Embryonic facial prominence (tissue), 1 donor: ENCODE measurements at regions not wholly inside any gene's neighbourhood (a gene's known extent, or its start where the extent isn't known, plus 50 kb on each side); places are given as distances from the start of the nearest gene placed in this dataset.
"Not testable (repeated sequence)": the region's sequence is repeated elsewhere in the genome, so short reads cannot be mapped to it uniquely, and the experiment has no call there.

Experiments used
- DNase-seq: peaks from one replicate; pipeline ENCODE4 v3.0.0-alpha.2; 2016; ENCODE audit errors: extremely low spot score

DNA sequence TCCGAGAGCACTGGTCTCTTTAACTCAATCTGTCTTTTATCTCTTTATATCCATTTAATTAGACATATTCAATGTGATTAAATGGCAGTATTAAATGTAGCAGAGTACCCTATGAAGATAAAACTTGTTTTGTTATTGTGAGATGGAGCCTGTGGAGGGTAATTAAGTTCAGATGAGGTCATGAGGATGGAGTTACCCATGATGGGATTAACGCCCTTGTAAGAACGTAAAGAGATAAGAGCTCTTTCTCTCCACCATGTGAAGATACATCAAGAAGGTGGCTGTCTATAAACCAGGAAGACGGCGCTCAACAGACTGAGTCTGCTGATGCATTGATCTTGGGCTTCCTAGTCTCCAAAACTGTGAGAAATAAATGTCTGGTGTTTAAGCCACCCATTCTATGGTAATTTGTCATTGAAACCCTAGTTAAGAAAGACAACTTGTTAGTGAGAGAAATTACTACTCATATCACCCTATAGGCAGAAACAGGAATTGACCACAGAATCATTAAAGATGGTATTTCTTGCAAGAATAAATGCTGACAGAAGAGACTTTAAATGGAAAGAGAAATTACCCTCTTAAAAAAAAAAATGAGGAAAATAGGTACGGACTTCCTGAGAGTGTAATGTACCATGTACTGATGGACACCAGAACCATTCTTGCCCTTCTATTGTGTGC is 738.7 kb upstream of the CHAC2 start:
- DNase-seq, result no peak

DNA sequence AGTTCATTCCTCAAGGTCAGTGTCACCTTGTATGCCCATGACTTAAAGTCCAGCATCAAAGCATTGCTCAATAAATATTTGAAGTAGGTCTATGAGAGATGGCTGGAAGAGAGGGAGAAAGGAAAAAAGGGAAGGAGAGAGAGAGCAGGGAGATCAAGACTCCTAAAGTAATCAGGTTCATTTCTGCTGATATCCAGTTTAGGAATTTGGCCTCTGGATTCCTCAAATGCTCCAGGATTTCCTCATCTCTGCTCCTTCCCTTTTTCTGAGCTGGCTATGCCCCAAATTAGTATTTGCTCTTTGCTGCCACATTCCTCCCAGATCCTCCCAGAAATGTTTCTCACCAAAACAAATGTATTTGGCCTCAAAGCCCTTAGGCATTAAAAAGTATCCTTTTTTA is 739.4 kb upstream of the CHAC2 start:
- no peak for DNase-seq

GRCh38 chr2:53022248-53022647 is 745.4 kb upstream of the CHAC2 start:
- DNase-seq, result not testable (repeated sequence)

- DNase-seq, result no peak
Observed at GRCh38 chr2:53021828-53022227, 745.8 kb upstream of the CHAC2 start.

- no peak for DNase-seq
Observed at GRCh38 chr2:53021292-53021691, 746.3 kb upstream of the CHAC2 start.

- DNase-seq, result peak; percentile 36
Observed at GRCh38 chr2:53018825-53019425, 748.7 kb upstream of the CHAC2 start.

GRCh38 chr2:53006980-53007379 is 760.6 kb upstream of the CHAC2 start:
- no peak for DNase-seq

- no peak for DNase-seq
Observed at GRCh38 chr2:53004413-53004812, 763.2 kb upstream of the CHAC2 start.

DNA sequence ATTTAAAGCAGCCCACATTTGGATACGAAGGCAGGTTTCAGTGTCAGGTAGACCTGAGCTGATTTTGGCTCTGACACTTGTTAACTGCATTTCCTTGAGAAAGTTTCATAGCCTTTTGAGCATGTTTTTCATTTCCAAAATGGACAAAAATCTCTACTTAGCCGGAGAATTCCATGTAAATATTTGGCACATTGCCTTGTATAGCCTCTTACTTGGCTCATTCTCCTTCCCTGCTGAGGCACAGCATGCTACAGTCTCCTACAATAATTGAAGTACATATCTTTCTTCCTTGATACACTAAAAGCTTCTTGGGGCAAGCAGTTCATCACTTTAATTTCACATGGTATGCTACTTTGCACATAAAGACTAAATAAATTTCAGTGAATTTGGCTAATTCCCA is 772.2 kb upstream of the CHAC2 start:
- no peak for DNase-seq

DNA sequence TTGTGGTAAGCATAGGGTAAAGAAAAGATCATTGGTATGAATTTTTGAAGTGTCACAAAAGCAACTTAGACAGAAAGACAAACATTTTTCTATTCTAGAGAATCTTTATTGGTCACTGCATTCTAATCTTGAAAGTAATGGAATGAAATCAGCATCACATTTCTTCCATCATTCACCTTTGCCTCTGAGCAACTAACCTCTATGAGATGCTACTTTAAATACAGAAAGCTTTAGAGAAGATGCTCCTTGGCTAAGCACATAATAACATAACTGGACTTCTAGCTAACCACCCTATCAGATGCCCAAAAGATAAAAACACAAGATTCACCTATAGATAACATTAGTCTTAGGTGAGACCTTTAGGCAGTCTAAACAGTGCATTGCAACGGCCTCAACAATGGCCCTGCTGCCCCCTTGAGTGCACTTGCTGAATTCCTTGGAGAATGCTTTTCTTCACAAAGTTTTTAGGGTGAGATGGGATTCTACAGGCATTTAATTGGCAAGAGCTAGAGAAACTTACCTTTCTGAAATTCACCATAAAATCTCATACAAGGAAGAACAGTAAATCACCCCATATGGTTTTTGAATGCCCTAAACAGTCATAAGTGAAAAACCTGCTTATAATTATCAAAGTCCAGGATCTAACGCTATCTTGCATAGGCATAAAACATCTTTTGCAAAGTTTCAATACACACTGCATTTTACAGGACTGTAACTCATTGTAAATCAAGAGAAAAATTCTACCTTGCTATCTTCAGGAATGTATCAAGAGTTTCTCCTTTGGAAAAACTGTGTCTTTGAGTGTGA is 791.3 kb upstream of the CHAC2 start:
- no peak for DNase-seq

DNA sequence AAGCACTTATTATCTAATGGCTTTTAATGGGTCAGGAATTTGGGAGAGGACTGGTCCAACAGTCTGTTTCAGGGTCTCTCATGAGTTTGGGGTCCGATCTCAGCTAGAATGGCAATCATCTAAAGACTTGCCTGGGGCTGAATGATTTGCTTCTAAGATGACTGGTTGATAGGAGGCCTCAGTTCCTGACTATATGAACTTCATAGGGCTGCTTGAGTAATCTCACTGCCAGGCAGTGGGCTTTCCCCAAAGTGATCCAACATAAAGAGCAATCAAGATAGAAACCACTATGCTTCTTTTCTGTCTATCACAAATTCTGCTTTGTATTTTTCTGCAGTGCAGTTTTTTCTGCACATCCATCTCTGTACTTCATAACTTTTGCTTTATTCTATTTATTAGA is 793.5 kb upstream of the CHAC2 start:
- DNase-seq, result no peak

GRCh38 chr2:52970642-52971041 is 797.0 kb upstream of the CHAC2 start:
- no peak for DNase-seq

DNA sequence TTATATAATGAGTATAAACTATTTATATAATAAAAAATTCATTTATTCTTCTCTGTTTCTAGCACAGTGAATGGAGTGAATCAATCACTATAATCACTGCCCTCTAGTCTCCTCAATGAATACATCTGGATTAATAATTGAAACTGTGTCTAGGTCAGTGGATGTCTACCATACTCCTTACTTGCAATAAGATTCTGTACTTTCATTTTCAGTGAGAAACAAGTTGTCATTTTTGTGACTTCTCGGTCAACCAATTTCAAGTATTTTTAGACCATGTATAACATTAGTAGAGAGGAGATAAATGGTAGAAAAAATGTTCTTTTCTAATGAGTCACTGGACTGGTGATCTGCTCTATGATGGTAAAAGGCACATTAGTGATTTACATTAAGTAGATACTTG is 799.6 kb upstream of the CHAC2 start:
- no peak for DNase-seq

GRCh38 chr2:52964916-52965530 is 802.6 kb upstream of the CHAC2 start:
- no peak for DNase-seq

DNA sequence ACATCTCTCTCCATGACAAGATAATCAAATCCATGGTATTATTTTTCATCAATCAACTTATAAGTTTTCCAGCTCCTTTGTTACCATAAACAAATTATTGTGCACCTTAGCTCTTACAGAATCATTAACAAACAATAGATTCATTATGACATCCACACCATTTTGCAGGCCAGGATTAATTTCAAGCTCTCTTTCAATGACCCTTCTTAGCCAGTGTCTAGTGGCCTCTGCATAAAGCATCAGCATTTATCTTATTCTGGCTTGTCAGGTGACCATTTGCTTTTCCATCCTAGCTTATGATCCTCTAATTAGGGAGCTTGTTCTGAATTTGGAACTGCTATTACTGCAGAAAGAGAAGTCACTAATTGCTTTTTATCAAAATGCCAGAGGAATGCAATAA is 806.2 kb upstream of the CHAC2 start:
- no peak for DNase-seq

DNA sequence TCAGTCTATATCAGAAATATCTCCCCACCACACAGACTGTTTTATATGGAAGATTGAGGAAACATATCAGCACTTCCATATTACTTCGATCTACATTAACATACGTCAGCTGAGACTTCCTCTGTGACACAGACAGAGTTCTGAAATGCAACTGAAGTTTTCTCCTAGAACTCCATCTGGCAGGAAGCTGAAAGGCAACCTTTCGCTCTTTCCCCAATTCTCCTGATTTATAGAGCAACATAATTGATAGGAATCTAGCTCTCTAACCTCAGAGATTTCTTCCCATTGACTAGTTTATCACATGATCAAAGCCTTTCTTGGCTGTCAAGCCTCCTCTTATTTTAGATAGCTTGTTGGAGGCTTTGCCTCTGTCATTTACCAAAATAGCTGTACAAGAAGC is 806.7 kb upstream of the CHAC2 start:
- no peak for DNase-seq

DNA sequence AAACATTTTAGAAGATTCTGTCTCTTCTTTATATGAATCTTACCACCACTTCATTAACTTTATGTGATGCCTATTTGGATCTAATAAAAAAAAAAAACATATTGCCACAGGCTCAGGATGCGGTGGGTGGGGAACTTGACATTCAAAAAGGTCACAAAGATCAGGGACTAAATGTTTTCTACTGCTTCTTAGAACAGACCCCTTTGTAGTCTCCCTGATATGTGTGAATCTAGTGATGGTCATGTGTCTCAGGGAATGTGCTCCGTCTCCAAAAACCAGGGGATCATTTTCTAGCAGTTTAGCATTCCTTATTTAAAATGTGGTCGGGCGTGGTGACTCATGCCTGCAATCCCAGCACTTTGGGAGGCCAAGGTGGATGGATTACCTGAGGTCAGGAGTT is 807.8 kb upstream of the CHAC2 start:
- no peak for DNase-seq

DNA sequence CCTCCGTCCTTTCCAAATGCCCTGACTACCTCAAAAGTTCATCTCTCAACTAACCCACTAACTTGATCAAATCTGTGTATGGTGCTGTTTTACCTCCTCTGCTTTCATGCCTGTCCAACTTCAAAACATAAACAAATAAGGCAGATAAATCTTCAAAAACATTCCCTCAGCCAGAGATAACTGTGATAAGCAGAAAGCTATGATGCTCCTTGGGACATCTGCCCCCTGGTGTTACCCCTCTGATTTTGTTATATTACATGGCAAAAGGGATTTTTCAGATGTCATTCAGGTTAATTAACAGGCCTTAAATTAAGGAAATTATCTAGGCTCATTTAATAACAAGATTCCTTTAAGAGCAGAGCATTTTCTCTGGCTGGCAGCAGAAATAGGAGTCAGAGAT is 810.8 kb upstream of the CHAC2 start:
- no peak for DNase-seq

DNA sequence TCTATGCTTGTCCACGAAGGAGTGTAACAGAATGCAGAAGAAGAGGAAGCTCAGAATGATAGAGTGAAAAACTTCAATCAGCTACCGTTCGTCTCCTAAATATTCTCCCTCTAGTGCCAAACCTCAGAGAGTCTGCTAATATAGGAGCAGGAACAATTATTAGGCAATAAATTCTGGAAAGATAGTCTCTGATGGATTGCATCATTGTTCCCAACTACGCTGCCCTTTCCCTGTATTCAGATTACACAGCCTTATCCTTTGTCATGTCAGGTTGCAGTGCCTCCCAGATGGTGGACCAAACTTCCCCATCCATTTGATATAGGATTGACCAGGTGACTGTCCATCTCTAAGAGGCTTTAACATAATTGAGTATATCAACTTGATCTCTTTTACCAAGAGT is 811.5 kb upstream of the CHAC2 start:
- DNase-seq, result no peak

- DNase-seq, result no peak
Observed at GRCh38 chr2:52955079-52955478, 812.5 kb upstream of the CHAC2 start.

- DNase-seq, result no peak
Observed at GRCh38 chr2:52940101-52940500, 827.5 kb upstream of the CHAC2 start.

DNA sequence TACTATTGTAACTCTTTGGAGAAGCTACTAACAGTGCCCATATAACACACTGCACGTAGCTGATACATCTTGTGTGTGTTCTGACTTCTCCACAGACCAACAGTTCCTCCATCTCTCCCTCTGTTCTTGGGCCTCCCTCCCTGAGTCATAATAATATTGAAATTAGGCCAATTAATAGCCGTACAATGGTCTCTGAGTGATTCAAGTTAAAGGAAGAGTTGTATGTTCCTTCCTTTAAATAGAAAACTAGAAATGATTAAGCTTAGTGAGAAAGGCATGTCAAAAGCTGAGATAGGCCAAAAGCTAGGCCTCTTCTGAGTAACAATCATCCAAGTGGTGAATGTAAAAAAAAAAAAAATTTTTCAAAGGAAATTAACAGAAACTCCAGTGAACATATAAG is 828.4 kb upstream of the CHAC2 start:
- DNase-seq, result no peak

DNA sequence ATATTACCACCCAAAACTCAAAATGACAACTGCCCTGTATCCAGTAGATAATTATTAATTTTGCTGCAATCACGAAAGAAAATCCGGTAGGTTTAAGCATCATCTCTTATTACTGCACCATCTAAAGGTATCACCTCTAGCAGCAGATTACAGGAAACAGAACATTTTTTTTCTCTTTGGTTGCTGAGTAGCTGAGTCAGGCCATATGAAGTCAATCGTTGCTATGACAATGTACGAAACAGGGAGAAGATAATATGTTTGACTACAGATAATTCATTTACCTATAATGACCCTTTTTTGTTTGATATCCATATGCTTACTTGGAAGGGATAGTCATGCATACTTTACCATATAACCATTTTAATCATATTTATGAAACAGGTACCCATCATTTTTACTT is 831.6 kb upstream of the CHAC2 start:
- no peak for DNase-seq
